Kidney (tissue), 13 donors: ENCODE measurements at regions not wholly inside any gene's neighbourhood (a gene's known extent, or its start where the extent isn't known, plus 50 kb on each side); places are given as distances from the start of the nearest gene placed in this dataset.

Experiments
- DNase-seq, 5 donors: peaks; one replicate each; pipeline ENCODE4 v3.0.0-alpha.2; 2013 to 2020
- FAIRE-seq: peaks from 2 replicates; lab custom pipeline; 2012; peaks lifted over from hg19 to GRCh38; lab: Jason Lieb, UNC
- H3K27ac ChIP-seq, 2 donors: one replicate each; pipeline ENCODE4 v1.7.0; 2013; ENCODE audit warnings: low read depth in 2 of 2, low read length in 2 of 2, inconsistent platforms in 1 of 2
- H3K27me3 ChIP-seq: one replicate; pipeline ENCODE4 v1.7.1; 2013; ENCODE audit warnings: low read length, inconsistent platforms; ENCODE audit not compliant: control insufficient read depth, insufficient read depth
- H3K36me3 ChIP-seq, 3 donors: one replicate each; pipeline versions ENCODE4 v1.7.0 to v1.7.1; 2013; ENCODE audit warnings: low read length in 3 of 3, control low read depth in 1 of 3, inconsistent platforms in 1 of 3; ENCODE audit not compliant: insufficient read depth in 3 of 3, control insufficient read depth in 2 of 3
- H3K4me1 ChIP-seq, 3 donors: one replicate each; pipeline versions ENCODE4 v1.7.0 to v1.7.1; 2013; ENCODE audit warnings: low read length in 3 of 3, inconsistent platforms in 1 of 3, low read depth in 1 of 3; ENCODE audit not compliant: control insufficient read depth in 2 of 3, insufficient read depth in 2 of 3
- H3K4me3 ChIP-seq, 3 donors: one replicate each; pipeline versions ENCODE4 v1.7.0 to v1.8.1; 2013; ENCODE audit warnings: low read length in 3 of 3, control low read depth in 1 of 3, inconsistent platforms in 1 of 3
- H3K9ac ChIP-seq, 3 donors: one replicate each; pipeline versions ENCODE4 v1.7.0 to v1.7.1; 2013; ENCODE audit warnings: low read length in 3 of 3, control low read depth in 1 of 3, inconsistent platforms in 1 of 3
- H3K9me3 ChIP-seq, 3 donors: one replicate each; pipeline versions ENCODE4 v1.7.0 to v1.7.1; 2013; ENCODE audit warnings: low read length in 3 of 3, control low read depth in 1 of 3, inconsistent platforms in 1 of 3; ENCODE audit not compliant: control insufficient read depth in 2 of 3, insufficient read depth in 1 of 3
- CTCF ChIP-seq: IDR thresholded peaks from 3 replicates; pipeline ENCODE4 v1.5.1; 2012; ENCODE audit warnings: mild to moderate bottlenecking, moderate library complexity, borderline replicate concordance; ENCODE audit not compliant: insufficient read depth; ENCODE audit errors: extremely low read depth
- intact Hi-C: fragments of 100-400 bp; cut with DNase I; formaldehyde crosslinking; loops from one replicate; pipeline ENCODE4 v1.11.1; 2022
- donor health status: control.
- donor health status: control.
- donor health status: control.
- donor health status: control.
- donor health status: control.
- donor health status: DM: yes; HTN: yes; CAD: no.
- donor health status: Normal renal cell carcinoma (clear cell type).

GRCh38 chr13:110816500-110816899, 98.4 kb downstream of the ANKRD10 start:
- Histone ChIP-seq H3K27me3 (no peaks in the 10 kb centered on the region), H3K4me1 (peaks cover 0 to 7% (median 3%) of the 10 kb centered on the region in 3 donors), H3K36me3 (no peaks in the 10 kb centered on the region), H3K9me3 (no peaks in the 10 kb centered on the region), H3K4me3 (no peak overlapping the region), H3K9ac (no peak overlapping the region), H3K27ac (no peak overlapping the region)
- no peak for FAIRE-seq
- DNase-seq: no peak
- intact Hi-C loops: loop anchor here (10.0 kb wide), 1 partner anchor 222 kb away; no protein-coding TSS in a partner anchor
- no peak for TF ChIP-seq CTCF

- H3K4me1 ChIP-seq: peaks cover 0 to 5% (median 3%) of the 10 kb centered on the region in 3 donors
- H3K27ac ChIP-seq: no peak overlapping the region
- intact Hi-C loops: loop anchor here (10.0 kb wide), 1 partner anchor 222 kb away; no protein-coding TSS in a partner anchor
- H3K27me3 ChIP-seq: no peaks in the 10 kb centered on the region
- FAIRE-seq (no peak), DNase-seq (no peak)
- H3K36me3 ChIP-seq: no peaks in the 10 kb centered on the region
- TF ChIP-seq CTCF: no peak
- no peaks in the 10 kb centered on the region for H3K9me3 ChIP-seq
- H3K4me3 ChIP-seq: no peak overlapping the region
- H3K9ac ChIP-seq: no peak overlapping the region
These were observed 97.7 kb downstream of the ANKRD10 start for GRCh38 chr13:110817143-110817542.

GRCh38 chr13:110818747-110819146, 96.1 kb downstream of the ANKRD10 start:
- Histone ChIP-seq H3K9ac (no peak overlapping the region), H3K27ac (no peak overlapping the region), H3K27me3 (no peaks in the 10 kb centered on the region), H3K9me3 (no peaks in the 10 kb centered on the region), H3K36me3 (no peaks in the 10 kb centered on the region), H3K4me1 (peaks cover 0 to 4% (median 3%) of the 10 kb centered on the region in 3 donors), H3K4me3 (no peak overlapping the region)
- intact Hi-C loops: loop anchor here (10.0 kb wide), 1 partner anchor 224 kb away; no protein-coding TSS in a partner anchor
- no peak for FAIRE-seq
- TF ChIP-seq CTCF: no peak
- no peak for DNase-seq
